H1 (cell line): ENCODE measurements at regions not wholly inside any gene's neighbourhood (a gene's known extent, or its start where the extent isn't known, plus 50 kb on each side); places are given as distances from the start of the nearest gene placed in this dataset.

Experiments
- NANOG ChIP-seq: IDR thresholded peaks from 2 replicates; pipeline ENCODE4 v1.6.1; 2011; ENCODE audit warnings: low read length, low read depth, mild to moderate bottlenecking, inconsistent platforms; ENCODE audit not compliant: insufficient read depth, poor library complexity, severe bottlenecking
- RNF2 ChIP-seq: fragments of 200-900, 300-1000 bp; sonication (generic); IDR thresholded peaks from 2 replicates; pipeline ENCODE4 v1.7.1; 2016; ENCODE audit warnings: borderline replicate concordance, low read depth, mild to moderate bottlenecking, antibody characterized with exemption, low read length; ENCODE audit not compliant: poor library complexity, severe bottlenecking; ENCODE audit errors: missing control alignments

GRCh38 chr9:22922222-22922621 lies 475.6 kb downstream of the DMRTA1 start (continued):
- TF ChIP-seq RNF2 (no peak), NANOG (no peak)
- TF ChIP-seq, all 59 proteins: peak for 0
